ENCODE measurements at regions not wholly inside any gene's neighbourhood (a gene's known extent, or its start where the extent isn't known, plus 50 kb on each side); places are given as distances from the start of the nearest gene placed in this dataset.

DNA sequence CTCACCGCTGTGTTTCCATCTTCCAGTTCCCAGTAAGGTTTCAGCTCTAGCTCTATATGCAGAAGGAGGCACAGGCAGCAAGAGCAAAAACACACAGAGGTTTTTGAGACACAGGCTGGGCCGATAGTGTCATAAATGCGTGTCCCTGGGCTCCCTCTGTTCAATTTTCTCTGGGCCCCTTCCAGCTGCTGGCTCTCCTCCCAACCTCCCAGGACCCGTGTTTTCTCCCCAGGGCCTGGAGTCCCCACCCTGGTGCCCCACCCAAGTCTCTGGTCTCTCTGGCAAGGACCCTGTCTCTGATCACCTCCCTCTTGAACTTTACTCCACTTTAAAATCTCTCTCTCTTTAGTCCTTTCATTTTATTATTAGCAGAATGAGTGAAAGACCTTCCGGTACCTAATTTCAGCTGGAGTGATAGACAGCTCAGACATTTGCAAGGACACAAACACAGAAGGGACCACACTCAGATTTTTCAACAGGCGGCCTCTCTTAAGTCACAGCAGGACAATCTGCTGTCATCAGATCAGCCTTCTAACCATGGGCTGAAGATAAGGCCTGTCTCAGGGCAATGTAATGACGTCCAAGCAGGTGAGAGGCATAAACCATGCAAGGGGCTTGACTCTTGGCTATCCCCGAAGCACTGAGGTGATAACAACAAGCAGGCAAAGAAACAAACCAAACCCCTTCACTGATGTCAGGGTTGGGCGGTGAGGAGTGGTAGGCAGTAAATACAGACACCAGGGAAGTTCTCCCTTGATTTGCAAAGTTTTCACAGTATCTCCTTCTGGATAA is 190.0 kb upstream of the IRS2 start:
- no peak overlapping the region for H3K27ac ChIP-seq
- TF ChIP-seq, protein P1, sequence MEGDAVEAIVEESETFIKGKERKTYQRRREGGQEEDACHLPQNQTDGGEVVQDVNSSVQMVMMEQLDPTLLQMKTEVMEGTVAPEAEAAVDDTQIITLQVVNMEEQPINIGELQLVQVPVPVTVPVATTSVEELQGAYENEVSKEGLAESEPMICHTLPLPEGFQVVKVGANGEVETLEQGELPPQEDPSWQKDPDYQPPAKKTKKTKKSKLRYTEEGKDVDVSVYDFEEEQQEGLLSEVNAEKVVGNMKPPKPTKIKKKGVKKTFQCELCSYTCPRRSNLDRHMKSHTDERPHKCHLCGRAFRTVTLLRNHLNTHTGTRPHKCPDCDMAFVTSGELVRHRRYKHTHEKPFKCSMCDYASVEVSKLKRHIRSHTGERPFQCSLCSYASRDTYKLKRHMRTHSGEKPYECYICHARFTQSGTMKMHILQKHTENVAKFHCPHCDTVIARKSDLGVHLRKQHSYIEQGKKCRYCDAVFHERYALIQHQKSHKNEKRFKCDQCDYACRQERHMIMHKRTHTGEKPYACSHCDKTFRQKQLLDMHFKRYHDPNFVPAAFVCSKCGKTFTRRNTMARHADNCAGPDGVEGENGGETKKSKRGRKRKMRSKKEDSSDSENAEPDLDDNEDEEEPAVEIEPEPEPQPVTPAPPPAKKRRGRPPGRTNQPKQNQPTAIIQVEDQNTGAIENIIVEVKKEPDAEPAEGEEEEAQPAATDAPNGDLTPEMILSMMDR (conservative IDR thresholded peaks at IDR 0.05) = no peak

DNA sequence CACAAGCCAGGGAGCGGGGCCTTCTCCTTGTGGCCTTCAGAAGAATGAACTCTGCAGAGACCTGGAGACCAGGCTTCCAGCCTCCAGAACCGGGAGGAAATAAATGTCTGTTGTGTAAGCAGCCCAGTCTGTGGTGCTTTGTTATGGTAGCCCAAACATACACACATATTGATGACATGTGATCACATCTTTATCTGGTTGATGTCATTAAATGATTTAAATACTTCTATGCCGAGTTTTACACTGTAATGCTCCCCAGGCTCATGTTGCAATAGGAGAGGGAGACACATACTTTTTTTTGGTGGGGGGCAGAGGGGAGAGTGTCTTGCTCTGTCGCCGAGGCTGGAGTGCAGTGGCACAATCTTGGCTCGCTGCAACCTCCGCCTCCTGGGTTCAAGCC is 188.0 kb upstream of the IRS2 start:
- TF ChIP-seq, protein P1 (conservative IDR thresholded peaks at IDR 0.05) = no peak

DNA sequence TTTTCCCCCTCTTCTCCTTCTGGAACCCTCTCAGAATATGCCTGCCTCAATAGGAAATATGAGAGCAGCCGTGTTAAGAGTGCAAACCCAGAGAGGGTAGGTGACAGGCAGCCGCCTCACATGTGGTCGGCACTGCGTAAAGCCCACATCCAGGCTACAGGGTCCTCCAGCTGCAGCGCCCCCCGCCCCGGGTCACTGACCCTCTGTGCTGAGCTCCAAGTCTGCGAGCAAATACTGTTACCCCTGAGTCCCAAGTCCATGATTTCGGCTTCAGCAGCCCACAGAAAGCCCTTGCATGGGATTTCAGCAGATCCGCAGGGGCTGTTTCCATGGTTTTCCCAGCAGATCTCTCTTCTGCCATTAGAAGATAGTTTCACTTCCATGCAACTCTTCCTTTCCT is 186.9 kb upstream of the IRS2 start:
- no peak overlapping the region for H3K27ac ChIP-seq
- TF ChIP-seq, protein P1 (conservative IDR thresholded peaks at IDR 0.05) = no peak

More for the DNA sequence above, 188.0 kb upstream of the IRS2 start:
- no peak overlapping the region for H3K27ac ChIP-seq

DNA sequence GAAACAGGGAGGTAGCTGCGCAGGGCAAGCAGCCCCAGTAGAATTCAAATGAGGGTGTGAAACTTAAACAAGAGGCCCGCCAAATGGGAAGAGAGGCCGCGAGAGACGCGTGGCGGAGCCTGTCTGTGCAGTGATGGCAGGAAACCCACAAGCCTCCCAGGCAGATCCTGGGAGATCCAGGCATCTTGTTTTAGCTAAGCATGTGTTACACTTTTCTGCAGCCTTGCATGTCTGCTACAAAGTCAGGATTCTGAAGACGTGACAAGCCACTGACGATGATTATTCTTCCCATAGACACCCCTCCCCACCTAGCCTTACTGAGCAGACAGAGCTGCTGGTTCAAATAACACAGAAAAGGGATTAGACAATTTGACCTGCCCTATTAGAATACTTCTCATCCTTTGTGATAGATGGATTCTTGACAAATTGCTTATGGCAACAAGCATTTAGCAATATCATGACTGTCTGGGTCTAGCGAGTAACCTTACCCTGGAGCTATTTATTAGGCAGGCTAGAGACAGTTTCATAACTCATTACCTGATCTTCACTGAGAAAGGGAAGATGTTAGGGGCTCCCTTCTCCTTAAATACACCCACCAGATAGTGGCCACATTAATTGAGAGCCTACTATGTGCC is 185.2 kb upstream of the IRS2 start:
- TF ChIP-seq, protein P1 (conservative IDR thresholded peaks at IDR 0.05) = no peak
- peak overlapping the region; percentile 21 for H3K27ac ChIP-seq

DNA sequence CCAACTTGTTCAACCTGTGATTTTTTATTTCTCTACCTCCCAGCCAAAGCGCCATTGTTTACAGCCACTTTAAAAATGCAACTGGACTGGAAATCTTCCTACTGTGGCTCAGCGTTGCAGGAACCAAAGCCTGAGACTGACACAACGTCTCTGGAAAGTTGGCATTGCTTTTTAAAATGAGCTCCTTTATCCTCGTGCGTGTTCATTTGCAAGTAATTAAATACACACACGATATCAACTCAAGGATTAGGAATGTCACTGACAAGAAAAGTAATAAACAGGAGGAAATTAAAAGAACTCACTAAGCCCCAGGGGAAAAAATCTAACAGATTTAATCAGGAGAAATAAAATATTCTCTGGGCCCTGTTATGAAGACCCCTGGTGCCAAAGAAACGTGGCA is 184.6 kb upstream of the IRS2 start:
- TF ChIP-seq, protein P1 (conservative IDR thresholded peaks at IDR 0.05) = no peak
- H3K27ac ChIP-seq = peak overlapping the region; percentile 21

DNA sequence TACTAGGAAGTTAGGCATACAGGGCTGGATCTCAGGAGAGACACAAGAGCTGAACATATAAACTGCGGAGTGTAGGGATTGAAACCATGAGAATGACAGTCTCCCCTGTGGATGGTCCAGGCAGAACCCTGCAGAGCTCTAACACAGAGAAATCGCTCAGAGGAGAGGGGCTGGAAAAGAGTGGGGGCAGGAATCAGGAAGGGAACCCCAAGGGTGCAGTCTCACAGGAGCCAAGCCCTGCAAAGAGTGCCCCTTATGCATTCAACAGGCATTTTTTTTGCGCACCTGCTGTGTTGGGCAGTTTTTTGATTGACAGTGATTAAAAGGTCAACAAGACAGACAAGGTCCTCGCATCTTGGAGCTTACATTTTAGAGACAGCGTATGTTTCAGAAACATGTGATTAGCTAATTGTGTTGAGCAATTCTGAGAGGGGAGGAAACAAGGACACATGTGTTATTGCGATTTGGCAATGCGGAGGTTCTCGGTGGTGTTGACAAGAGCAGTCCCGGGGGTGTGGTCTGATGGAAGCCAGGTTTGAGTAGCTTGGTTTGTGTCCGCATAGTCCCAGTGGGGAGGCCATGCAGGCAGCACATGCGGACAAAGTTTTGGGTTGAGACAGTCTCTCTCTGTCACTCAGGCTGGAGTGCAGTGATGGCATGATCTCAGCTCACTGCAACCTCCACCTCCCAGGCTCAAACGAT is 182.6 kb upstream of the IRS2 start:
- H3K27ac ChIP-seq = no peak overlapping the region
- TF ChIP-seq, protein P1 (conservative IDR thresholded peaks at IDR 0.05) = no peak

DNA sequence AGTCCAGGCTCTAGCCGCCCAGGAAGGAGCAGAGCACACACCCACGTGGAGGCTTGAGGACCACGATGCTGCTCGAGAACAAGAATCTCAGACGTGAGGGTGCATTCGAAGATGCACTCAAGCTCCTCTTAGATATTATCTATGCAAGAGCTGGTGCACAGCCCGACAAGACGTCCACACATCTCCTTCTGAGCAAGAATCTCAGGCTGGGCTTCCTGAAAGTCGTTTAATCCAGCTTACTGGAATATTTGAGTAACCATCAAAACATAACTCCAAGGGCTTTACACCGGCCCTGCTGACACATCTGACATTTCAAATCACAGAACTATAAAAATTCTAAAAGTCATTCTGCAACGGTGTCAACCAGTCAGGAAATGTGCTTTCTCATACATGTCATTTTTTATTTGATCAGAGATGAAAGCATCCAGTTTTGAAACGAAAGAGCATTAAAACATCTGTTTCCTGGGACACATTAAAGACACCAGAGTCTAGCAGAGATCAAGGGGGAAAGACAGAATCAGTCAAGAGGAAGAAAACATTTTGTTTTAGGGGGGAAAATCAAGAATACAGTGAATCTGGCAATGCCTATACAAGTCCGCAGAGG is 177.7 kb upstream of the IRS2 start:
- TF ChIP-seq, protein P1 (conservative IDR thresholded peaks at IDR 0.05) = no peak
- no peak overlapping the region for H3K27ac ChIP-seq

Data from VCaP (cell line).